Right atrium auricular region (tissue), 2 donors: ENCODE measurements at regions not wholly inside any gene's neighbourhood (a gene's known extent, or its start where the extent isn't known, plus 50 kb on each side); places are given as distances from the start of the nearest gene placed in this dataset.

ENCODE experiments used
- DNase-seq: peaks from one replicate; pipeline ENCODE4 v3.0.0-alpha.2; 2019; ENCODE audit warnings: low spot score
- H3K27ac ChIP-seq, 2 donors: fragments of 200-600 bp; sonication (generic); 1 replicate in 1 of 2; 2 replicates in 1 of 2; pipeline ENCODE4 v1.5.1; 2016 to 2019
- H3K27me3 ChIP-seq, 2 donors: fragments of 200-600 bp; sonication (generic); one replicate each; pipeline versions ENCODE4 v1.5.1 to v1.6.0; 2017 to 2019
- H3K36me3 ChIP-seq: fragments of 200-600 bp; sonication (generic); one replicate; pipeline ENCODE4 v1.5.1; 2016
- H3K4me1 ChIP-seq, 2 donors: fragments of 200-600 bp; sonication (generic); one replicate each; pipeline versions ENCODE4 v1.5.1 to v1.6.0; 2017 to 2019
- H3K4me3 ChIP-seq, 2 donors: fragments of 200-600 bp; sonication (generic); 1 replicate in 1 of 2; 2 replicates in 1 of 2; pipeline ENCODE4 v1.5.1; 2017 to 2019; ENCODE audit warnings: mild to moderate bottlenecking in 1 of 2, moderate library complexity in 1 of 2
- H3K9me3 ChIP-seq, 2 donors: fragments of 200-600 bp; sonication (generic); one replicate each; pipeline ENCODE4 v1.5.1; 2019
- CTCF ChIP-seq, 2 donors: fragments of 200-600 bp; sonication (generic); IDR thresholded peaks; one replicate each; pipeline ENCODE4 v1.5.1; 2019; ENCODE audit warnings: antibody characterized with exemption in 2 of 2

- H3K9me3 ChIP-seq, result no peaks in the 10 kb centered on the region
- H3K27me3 ChIP-seq, result no peaks in the 10 kb centered on the region
- H3K36me3 ChIP-seq, result no peaks in the 10 kb centered on the region
- H3K27ac ChIP-seq, result no peak overlapping the region
- no peaks in the 10 kb centered on the region for H3K4me1 ChIP-seq
- DNase-seq, result no peak
- TF ChIP-seq CTCF (IDR thresholded peaks at IDR 0.05), result no peak
- no peak overlapping the region for H3K4me3 ChIP-seq
These were observed 81.0 kb downstream of the MIS18A start for GRCh38 chr21:32197896-32198295.

GRCh38 chr21:32196001-32196400 is 82.8 kb downstream of the MIS18A start:
- no peak for TF ChIP-seq CTCF (IDR thresholded peaks at IDR 0.05)
- Histone ChIP-seq H3K27me3 (no peaks in the 10 kb centered on the region), H3K27ac (no peak overlapping the region), H3K4me1 (no peaks in the 10 kb centered on the region), H3K9me3 (no peaks in the 10 kb centered on the region), H3K36me3 (no peaks in the 10 kb centered on the region), H3K4me3 (no peak overlapping the region)
- no peak for DNase-seq

GRCh38 chr21:32193098-32193465 is 85.8 kb downstream of the MIS18A start:
- DNase-seq, result no peak

DNA sequence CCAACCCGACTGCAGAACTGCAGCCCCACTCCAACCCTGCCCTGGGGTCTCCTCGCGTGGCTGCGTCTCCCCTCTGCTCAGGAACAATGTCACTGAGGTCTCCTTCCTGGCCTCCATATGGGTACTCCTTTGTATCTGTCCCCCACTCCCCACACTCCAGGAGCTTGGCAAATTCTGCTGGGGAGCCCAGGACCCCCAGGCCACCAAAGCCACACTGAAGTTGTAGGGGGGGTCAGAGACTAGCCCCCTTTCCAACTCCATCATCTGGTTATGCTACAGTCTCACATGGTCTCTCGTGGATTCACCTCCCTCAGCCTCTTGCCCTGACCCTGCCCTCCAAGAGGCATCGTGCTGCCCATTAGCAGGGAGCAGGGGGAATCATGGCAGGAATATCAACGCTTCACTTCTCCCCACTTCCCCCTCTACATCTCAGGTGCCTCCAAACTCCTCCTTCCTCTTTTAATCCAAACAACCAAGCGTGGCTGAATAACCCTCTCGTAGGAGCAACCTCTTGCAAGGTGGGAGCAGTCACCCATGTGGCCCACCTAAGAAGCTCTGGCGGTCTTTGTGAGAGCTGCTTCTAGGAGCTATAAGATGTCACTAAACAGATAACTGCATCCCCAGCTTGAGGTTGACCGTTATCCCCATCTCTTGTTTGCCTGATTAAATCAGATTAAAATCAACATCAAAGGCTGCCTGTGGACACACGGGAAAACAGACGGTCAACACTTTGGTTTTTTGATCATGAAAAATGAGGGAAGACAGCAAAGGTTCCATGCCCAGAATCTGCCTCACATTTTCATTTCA is 86.4 kb downstream of the MIS18A start:
- no peaks in the 10 kb centered on the region for H3K9me3 ChIP-seq
- H3K27me3 ChIP-seq, result no peaks in the 10 kb centered on the region
- no peak for DNase-seq
- TF ChIP-seq CTCF (IDR thresholded peaks at IDR 0.05), result no peak
- H3K4me3 ChIP-seq, result no peak overlapping the region
- no peak overlapping the region for H3K27ac ChIP-seq
- H3K4me1 ChIP-seq, result no peaks in the 10 kb centered on the region
- no peaks in the 10 kb centered on the region for H3K36me3 ChIP-seq

More at GRCh38 chr21:32193098-32193465, 85.8 kb downstream of the MIS18A start:
- no peak for TF ChIP-seq CTCF (IDR thresholded peaks at IDR 0.05)
- H3K27ac ChIP-seq, result no peak overlapping the region
- no peaks in the 10 kb centered on the region for H3K4me1 ChIP-seq
- no peaks in the 10 kb centered on the region for H3K9me3 ChIP-seq
- H3K36me3 ChIP-seq, result no peaks in the 10 kb centered on the region
- no peaks in the 10 kb centered on the region for H3K27me3 ChIP-seq
- H3K4me3 ChIP-seq, result no peak overlapping the region

- DNase-seq, result no peak
- Histone ChIP-seq H3K36me3 (no peaks in the 10 kb centered on the region), H3K9me3 (no peaks in the 10 kb centered on the region), H3K4me3 (no peak overlapping the region), H3K27ac (no peak overlapping the region), H3K27me3 (no peaks in the 10 kb centered on the region), H3K4me1 (no peaks in the 10 kb centered on the region)
- TF ChIP-seq CTCF (IDR thresholded peaks at IDR 0.05), result no peak
These were observed 88.2 kb downstream of the MIS18A start for GRCh38 chr21:32190493-32191144.
